ENCODE measurements at regions not wholly inside any gene's neighbourhood (a gene's known extent, or its start where the extent isn't known, plus 50 kb on each side); places are given as distances from the start of the nearest gene placed in this dataset.

GRCh38 chr1:228812961-228813360 is 77.7 kb downstream of the RHOU start:
- Histone ChIP-seq H3K4me1 (peaks cover 0 to 14% (median 7%) of the 10 kb centered on the region in 3 donors), H3K36me3 (no peaks in the 10 kb centered on the region), H3K9me3 (no peaks in the 10 kb centered on the region), H3K4me3 (no peak overlapping the region), H3K27ac (no peak overlapping the region), H3K27me3 (no peaks in the 10 kb centered on the region)
- no peak for ATAC-seq
- TF ChIP-seq CTCF (IDR thresholded peaks at IDR 0.05) (no peak), POLR2A (IDR thresholded peaks at IDR 0.05) (no peak), POLR2AphosphoS5 (IDR thresholded peaks at IDR 0.05) (no peak), EP300 (IDR thresholded peaks at IDR 0.05) (no peak)

DNA sequence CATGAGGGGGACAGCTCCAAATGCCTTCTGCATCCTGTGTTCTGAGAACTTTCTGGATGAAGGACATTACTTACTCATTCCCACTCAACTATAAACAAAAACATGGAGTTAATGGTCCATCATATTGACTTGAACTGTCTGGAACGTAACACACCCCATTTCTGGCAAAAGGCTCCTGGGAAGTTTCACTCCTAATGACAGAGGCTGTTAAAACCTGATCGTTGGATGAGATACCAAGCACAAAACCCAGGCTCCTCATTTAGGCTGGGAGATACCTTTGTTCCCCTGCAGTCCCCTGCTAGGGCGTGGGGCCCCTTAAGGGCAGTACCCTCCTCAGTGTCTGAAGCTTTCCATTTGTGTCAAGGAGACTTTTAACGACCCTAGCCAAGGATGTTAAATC is 78.9 kb downstream of the RHOU start:
- no peak for ATAC-seq
- Histone ChIP-seq H3K9me3 (no peaks in the 10 kb centered on the region), H3K27me3 (no peaks in the 10 kb centered on the region), H3K4me3 (no peak overlapping the region), H3K4me1 (peaks cover 0 to 14% (median 7%) of the 10 kb centered on the region in 3 donors), H3K27ac (no peak overlapping the region), H3K36me3 (no peaks in the 10 kb centered on the region)
- 60 to 68% methylated on average over 4 of the region's 4 CpGs for WGBS, 2 donors (ENCODE audit: low coverage in 1 of 2)
- TF ChIP-seq POLR2A (IDR thresholded peaks at IDR 0.05) (no peak), POLR2AphosphoS5 (IDR thresholded peaks at IDR 0.05) (no peak), EP300 (IDR thresholded peaks at IDR 0.05) (no peak), CTCF (IDR thresholded peaks at IDR 0.05) (no peak)

- Histone ChIP-seq H3K4me3 (no peak overlapping the region), H3K4me1 (no peaks in the 10 kb centered on the region), H3K36me3 (no peaks in the 10 kb centered on the region), H3K27me3 (no peaks in the 10 kb centered on the region), H3K9me3 (no peaks in the 10 kb centered on the region), H3K27ac (no peak overlapping the region)
- no peak for TF ChIP-seq POLR2AphosphoS5 (IDR thresholded peaks at IDR 0.05)
- TF ChIP-seq CTCF (IDR thresholded peaks at IDR 0.05), result no peak
- no peak for TF ChIP-seq EP300 (IDR thresholded peaks at IDR 0.05)
- no peak for TF ChIP-seq POLR2A (IDR thresholded peaks at IDR 0.05)
- no CpG with 5 or more reads among the region's 7 CpGs for WGBS, 2 donors (ENCODE audit: low coverage in 1 of 2)
- no peak for ATAC-seq
Observed at GRCh38 chr1:228818296-228818695, 83.0 kb downstream of the RHOU start.

DNA sequence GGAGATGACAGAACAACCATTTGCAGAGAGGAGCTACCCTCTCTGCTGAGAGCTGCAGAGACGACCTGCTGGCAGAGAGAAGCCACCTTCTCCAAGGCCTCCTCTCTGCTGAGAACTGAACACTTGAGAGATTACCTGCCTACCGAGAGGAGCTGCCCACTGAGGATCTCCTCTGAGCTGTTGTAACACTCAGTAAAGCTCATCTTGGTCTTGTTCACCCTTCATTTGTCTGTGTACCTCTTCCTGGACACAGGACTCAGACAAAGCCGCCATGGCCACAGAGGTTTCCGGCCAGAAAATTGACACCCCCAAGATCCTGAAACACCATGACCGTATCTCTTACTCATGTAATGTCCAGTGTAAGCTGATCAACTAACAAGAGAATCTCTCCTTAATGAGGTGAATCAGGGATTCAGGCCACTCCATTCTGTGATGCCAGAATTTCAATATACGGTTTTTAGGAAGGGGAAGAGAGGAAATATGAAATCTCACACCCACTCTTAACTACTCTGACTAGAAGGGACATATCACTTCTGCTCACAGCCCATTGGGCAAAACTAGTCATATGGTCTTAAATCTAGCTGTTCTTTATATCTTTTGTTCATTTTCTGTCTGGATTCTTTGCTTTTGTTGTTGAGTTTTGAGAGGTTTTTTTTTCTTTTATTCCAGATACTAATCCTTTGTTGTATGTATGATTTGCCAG is 83.8 kb downstream of the RHOU start:
- TF ChIP-seq POLR2A (IDR thresholded peaks at IDR 0.05) (no peak), POLR2AphosphoS5 (IDR thresholded peaks at IDR 0.05) (no peak), EP300 (IDR thresholded peaks at IDR 0.05) (no peak), CTCF (IDR thresholded peaks at IDR 0.05) (no peak)
- WGBS, 2 donors (ENCODE audit: low coverage in 1 of 2), result 15 to 86% methylated on average over 1 to 4 of the region's 6 CpGs

DNA sequence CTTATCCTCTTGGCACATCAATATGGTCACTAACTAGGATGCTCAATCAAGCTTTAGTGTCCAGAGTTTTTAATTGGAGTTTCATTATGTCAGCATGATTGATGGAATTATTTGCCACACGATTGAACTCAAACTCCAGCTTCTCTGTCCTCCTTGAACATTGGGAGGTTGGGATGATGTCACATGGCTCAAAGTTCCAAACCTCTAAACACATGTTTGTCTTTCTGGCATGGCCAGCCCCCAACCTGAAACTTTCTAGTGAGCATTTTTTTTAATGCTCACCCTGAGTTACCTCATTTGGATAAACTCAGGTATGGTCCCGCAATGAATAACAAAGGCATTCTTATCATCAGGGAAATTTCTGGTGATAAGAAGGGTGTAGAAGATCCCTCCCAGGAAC is 86.0 kb downstream of the RHOU start:
- Histone ChIP-seq H3K27ac (no peak overlapping the region), H3K27me3 (no peaks in the 10 kb centered on the region), H3K9me3 (no peaks in the 10 kb centered on the region), H3K36me3 (no peaks in the 10 kb centered on the region), H3K4me3 (no peak overlapping the region), H3K4me1 (no peaks in the 10 kb centered on the region)
- no peak for TF ChIP-seq CTCF (IDR thresholded peaks at IDR 0.05)
- TF ChIP-seq POLR2A (IDR thresholded peaks at IDR 0.05), result no peak
- no peak for TF ChIP-seq EP300 (IDR thresholded peaks at IDR 0.05)
- no peak for TF ChIP-seq POLR2AphosphoS5 (IDR thresholded peaks at IDR 0.05)
- WGBS, 2 donors (ENCODE audit: low coverage in 1 of 2), result 69 to 72% methylated on average over 2 of the region's 2 CpGs
- no peak for ATAC-seq

More for the DNA sequence above, 83.8 kb downstream of the RHOU start:
- no peaks in the 10 kb centered on the region for H3K9me3 ChIP-seq
- H3K4me3 ChIP-seq, result no peak overlapping the region
- no peak overlapping the region for H3K27ac ChIP-seq
- H3K36me3 ChIP-seq, result no peaks in the 10 kb centered on the region
- no peak for ATAC-seq
- H3K27me3 ChIP-seq, result no peaks in the 10 kb centered on the region
- H3K4me1 ChIP-seq, result no peaks in the 10 kb centered on the region
